Loucy (cell line): ENCODE measurements at regions not wholly inside any gene's neighbourhood (a gene's known extent, or its start where the extent isn't known, plus 50 kb on each side); places are given as distances from the start of the nearest gene placed in this dataset.
"Not testable (repeated sequence)": the region's sequence is repeated elsewhere in the genome, so short reads cannot be mapped to it uniquely, and the experiment has no call there.

ENCODE experiments used
- H2AFZ ChIP-seq: fragments of 200-600 bp; sonication (generic); 2 replicates; pipeline ENCODE4 v1.6.0; 2016; ENCODE audit warnings: antibody characterized with exemption, mild to moderate bottlenecking, low read length, moderate library complexity
- H3F3A ChIP-seq: fragments of 200-600 bp; 2 replicates; pipeline ENCODE4 v1.6.0; 2016; ENCODE audit warnings: antibody characterized with exemption, low read depth, mild to moderate bottlenecking
- H3K27me3 ChIP-seq: fragments of 200-600 bp; sonication (generic); 2 replicates; pipeline ENCODE4 v1.6.1; 2014; ENCODE audit warnings: low read length, mild to moderate bottlenecking; ENCODE audit not compliant: insufficient read depth, poor library complexity, severe bottlenecking
- H3K36me3 ChIP-seq: fragments of 200-600 bp; sonication (generic); 2 replicates; pipeline ENCODE4 v1.6.1; 2016; ENCODE audit warnings: low read length; ENCODE audit not compliant: insufficient read depth
- H3K4me1 ChIP-seq: fragments of 200-600 bp; sonication (generic); 2 replicates; pipeline ENCODE4 v1.5.1; 2014; ENCODE audit warnings: low read length, mild to moderate bottlenecking; ENCODE audit not compliant: insufficient read depth, poor library complexity, severe bottlenecking
- H3K4me2 ChIP-seq: fragments of 200-600 bp; sonication (generic); 2 replicates; pipeline ENCODE4 v1.6.0; 2014; ENCODE audit warnings: antibody characterized with exemption, low read length, low read depth, mild to moderate bottlenecking; ENCODE audit not compliant: poor library complexity, severe bottlenecking
- H3K4me3 ChIP-seq: fragments of 200-600 bp; sonication (generic); 2 replicates; pipeline ENCODE4 v1.5.1; 2014; ENCODE audit warnings: low read length, mild to moderate bottlenecking, mixed read lengths; ENCODE audit not compliant: poor library complexity, severe bottlenecking
- H3K79me2 ChIP-seq: fragments of 200-600 bp; sonication (generic); 2 replicates; pipeline ENCODE4 v1.6.1; 2014; ENCODE audit warnings: low read length; ENCODE audit not compliant: insufficient read depth
- H3K9ac ChIP-seq: fragments of 200-600 bp; sonication (generic); 2 replicates; pipeline ENCODE4 v1.6.0; 2014; ENCODE audit warnings: mild to moderate bottlenecking, low read depth, low read length, moderate library complexity; ENCODE audit not compliant: poor library complexity, severe bottlenecking
- H3K9me2 ChIP-seq: fragments of 200-600 bp; sonication (generic); replicated peaks from 2 replicates; pipeline ENCODE4 v1.6.1; 2016; ENCODE audit warnings: low read depth, low read length, mixed read lengths
- H3K9me3 ChIP-seq: fragments of 200-600 bp; sonication (generic); 2 replicates; pipeline ENCODE4 v1.6.1; 2014; ENCODE audit warnings: mild to moderate bottlenecking, antibody characterized with exemption, low read length, low read depth; ENCODE audit not compliant: insufficient read depth
- H4K20me1 ChIP-seq: fragments of 200-600 bp; sonication (generic); 2 replicates; pipeline ENCODE4 v1.6.0; 2014; ENCODE audit warnings: antibody characterized with exemption, low read length, mild to moderate bottlenecking; ENCODE audit not compliant: insufficient read depth, poor library complexity, severe bottlenecking
- CTCF ChIP-seq: fragments of 200-600 bp; sonication (generic); conservative IDR thresholded peaks from 2 replicates; pipeline ENCODE4 v1.5.1; 2014; ENCODE audit warnings: mild to moderate bottlenecking, antibody characterized with exemption, low read length
- EZH2phosphoT487 ChIP-seq: fragments of 200-600 bp; IDR thresholded peaks from 2 replicates; pipeline ENCODE4 v1.6.1; 2018; ENCODE audit warnings: antibody characterized with exemption, mild to moderate bottlenecking, moderate library complexity, borderline replicate concordance

GRCh38 chr13:79614250-79614918, 133.4 kb downstream of the NDFIP2 start:
- Histone ChIP-seq H3K4me2 (no peak overlapping the region), H3F3A (no peaks in the 10 kb centered on the region), H3K9me3 (no peaks in the 10 kb centered on the region; the same call in 1 of the 2 replicates), H4K20me1 (no peaks in the 10 kb centered on the region), H3K4me3 (no peak overlapping the region), H3K9me2 (no peaks in the 10 kb centered on the region), H3K36me3 (no peaks in the 10 kb centered on the region), H3K79me2 (no peaks in the 10 kb centered on the region), H3K27me3 (no peaks in the 10 kb centered on the region), H2AFZ (no peak overlapping the region), H3K9ac (no peak overlapping the region), H3K4me1 (no peaks in the 10 kb centered on the region)
- TF ChIP-seq CTCF (no peak), EZH2phosphoT487 (no peak)

- H3K36me3 ChIP-seq = no peaks in the 10 kb centered on the region
- H3F3A ChIP-seq = no peaks in the 10 kb centered on the region
- H3K4me2 ChIP-seq = no peak overlapping the region
- no peaks in the 10 kb centered on the region for H3K4me1 ChIP-seq
- H3K4me3 ChIP-seq = no peak overlapping the region
- no peaks in the 10 kb centered on the region for H4K20me1 ChIP-seq
- no peaks in the 10 kb centered on the region for H3K79me2 ChIP-seq
- TF ChIP-seq CTCF = no peak
- TF ChIP-seq EZH2phosphoT487 = no peak
- no peaks in the 10 kb centered on the region; the same call in 1 of the 2 replicates for H3K9me3 ChIP-seq
- H3K9me2 ChIP-seq = no peaks in the 10 kb centered on the region
- no peak overlapping the region for H2AFZ ChIP-seq
- no peak overlapping the region for H3K9ac ChIP-seq
- no peaks in the 10 kb centered on the region for H3K27me3 ChIP-seq
Measured at GRCh38 chr13:79612604-79613003, 131.6 kb downstream of the NDFIP2 start.

- not testable (repeated sequence) for H3K4me2 ChIP-seq, H3K36me3 ChIP-seq, H3F3A ChIP-seq
Measured at GRCh38 chr13:79607895-79608294, 126.9 kb downstream of the NDFIP2 start.

More at GRCh38 chr13:79607895-79608294, 126.9 kb downstream of the NDFIP2 start:
- not testable (repeated sequence) for H3K4me3 ChIP-seq, H3K9ac ChIP-seq, H3K79me2 ChIP-seq, H3K4me1 ChIP-seq, H4K20me1 ChIP-seq, H3K27me3 ChIP-seq, H3K9me3 ChIP-seq, H2AFZ ChIP-seq, H3K9me2 ChIP-seq
